Neural progenitor cell (in vitro differentiated cells): ENCODE measurements at regions not wholly inside any gene's neighbourhood (a gene's known extent, or its start where the extent isn't known, plus 50 kb on each side); places are given as distances from the start of the nearest gene placed in this dataset.

ENCODE experiments used
- CTCF ChIP-seq: fragments of 200-600 bp; sonication (generic); IDR thresholded peaks from 2 replicates; pipeline ENCODE4 v1.5.1; 2017; ENCODE audit warnings: antibody characterized with exemption, mild to moderate bottlenecking
- EZH2 ChIP-seq: fragments of 200-600 bp; sonication (generic); IDR thresholded peaks from 2 replicates; pipeline ENCODE4 v1.6.1; 2017; ENCODE audit warnings: antibody characterized with exemption, mild to moderate bottlenecking, moderate library complexity
- EZH2phosphoT487 ChIP-seq: fragments of 200-600 bp; sonication (generic); IDR thresholded peaks from 2 replicates; pipeline ENCODE4 v1.6.1; 2017; ENCODE audit warnings: antibody characterized with exemption

GRCh38 chr11:29224739-29225384 is 792.0 kb downstream of the KCNA4 start:
- no peak for TF ChIP-seq CTCF
- no peak for TF ChIP-seq EZH2
- no peak for TF ChIP-seq EZH2phosphoT487
